Nephron progenitor cell (in vitro differentiated cells): ENCODE measurements at regions not wholly inside any gene's neighbourhood (a gene's known extent, or its start where the extent isn't known, plus 50 kb on each side); places are given as distances from the start of the nearest gene placed in this dataset.

Experiments used
- DNase-seq: peaks from one replicate; pipeline ENCODE4 v3.0.0; 2021
- H3K27ac Mint-ChIP-seq: 2 replicates; pipeline ENCODE4 v1.8.0; 2021; ENCODE audit warnings: mild to moderate bottlenecking, moderate library complexity, mixed read lengths
- H3K27me3 Mint-ChIP-seq: 2 replicates; pipeline ENCODE4 v1.8.0; 2021; ENCODE audit warnings: mild to moderate bottlenecking, low read depth, mixed read lengths; ENCODE audit not compliant: poor library complexity
- H3K36me3 Mint-ChIP-seq: 2 replicates; pipeline ENCODE4 v1.8.0; 2021; ENCODE audit warnings: low read depth, mixed read lengths
- H3K4me1 Mint-ChIP-seq: 2 replicates; pipeline ENCODE4 v1.8.0; 2021; ENCODE audit warnings: mixed read lengths
- H3K4me3 Mint-ChIP-seq: 2 replicates; pipeline ENCODE4 v1.8.0; 2021; ENCODE audit warnings: mild to moderate bottlenecking, moderate library complexity, mixed read lengths
- H3K9me3 Mint-ChIP-seq: 2 replicates; pipeline ENCODE4 v1.8.0; 2021; ENCODE audit warnings: mild to moderate bottlenecking, moderate library complexity, mixed read lengths
- TF ChIP-seq, protein P1 (sequence below): fragments of 200-600 bp; sonication (generic); IDR thresholded peaks from 2 replicates; pipeline ENCODE4 v1.5.0; 2021; ENCODE audit warnings: antibody characterized with exemption

DNA sequence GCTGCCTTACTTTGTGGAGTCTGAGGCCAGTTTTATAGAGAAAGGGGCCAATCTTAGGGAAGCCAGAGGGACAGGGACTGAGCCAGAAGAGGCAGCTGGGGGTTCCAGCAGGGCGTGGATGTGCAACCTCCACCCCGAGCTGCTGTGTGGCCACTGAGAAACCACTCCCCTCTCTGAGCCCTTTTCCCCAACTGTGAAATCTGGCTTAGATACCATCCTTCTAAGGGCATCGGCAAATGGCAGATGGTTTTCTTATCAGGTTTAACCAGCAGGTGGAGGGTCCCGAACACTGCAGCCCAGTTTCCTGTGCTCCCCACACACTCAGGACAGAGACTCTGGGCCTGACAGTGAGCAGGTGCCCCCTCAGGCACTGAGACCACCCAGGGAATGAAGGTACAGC is 55.8 kb upstream of the SLC6A6 start:
- H3K27me3 Mint-ChIP-seq = peaks cover 8% of the 10 kb centered on the region
- H3K4me1 Mint-ChIP-seq = peaks cover 58% of the 10 kb centered on the region
- H3K36me3 Mint-ChIP-seq = no peaks in the 10 kb centered on the region
- H3K4me3 Mint-ChIP-seq = no peak overlapping the region
- peak overlapping the region; percentile 69 for H3K27ac Mint-ChIP-seq
- TF ChIP-seq, protein P1, sequence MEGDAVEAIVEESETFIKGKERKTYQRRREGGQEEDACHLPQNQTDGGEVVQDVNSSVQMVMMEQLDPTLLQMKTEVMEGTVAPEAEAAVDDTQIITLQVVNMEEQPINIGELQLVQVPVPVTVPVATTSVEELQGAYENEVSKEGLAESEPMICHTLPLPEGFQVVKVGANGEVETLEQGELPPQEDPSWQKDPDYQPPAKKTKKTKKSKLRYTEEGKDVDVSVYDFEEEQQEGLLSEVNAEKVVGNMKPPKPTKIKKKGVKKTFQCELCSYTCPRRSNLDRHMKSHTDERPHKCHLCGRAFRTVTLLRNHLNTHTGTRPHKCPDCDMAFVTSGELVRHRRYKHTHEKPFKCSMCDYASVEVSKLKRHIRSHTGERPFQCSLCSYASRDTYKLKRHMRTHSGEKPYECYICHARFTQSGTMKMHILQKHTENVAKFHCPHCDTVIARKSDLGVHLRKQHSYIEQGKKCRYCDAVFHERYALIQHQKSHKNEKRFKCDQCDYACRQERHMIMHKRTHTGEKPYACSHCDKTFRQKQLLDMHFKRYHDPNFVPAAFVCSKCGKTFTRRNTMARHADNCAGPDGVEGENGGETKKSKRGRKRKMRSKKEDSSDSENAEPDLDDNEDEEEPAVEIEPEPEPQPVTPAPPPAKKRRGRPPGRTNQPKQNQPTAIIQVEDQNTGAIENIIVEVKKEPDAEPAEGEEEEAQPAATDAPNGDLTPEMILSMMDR = no peak
- no peak for DNase-seq
- no peaks in the 10 kb centered on the region for H3K9me3 Mint-ChIP-seq

DNA sequence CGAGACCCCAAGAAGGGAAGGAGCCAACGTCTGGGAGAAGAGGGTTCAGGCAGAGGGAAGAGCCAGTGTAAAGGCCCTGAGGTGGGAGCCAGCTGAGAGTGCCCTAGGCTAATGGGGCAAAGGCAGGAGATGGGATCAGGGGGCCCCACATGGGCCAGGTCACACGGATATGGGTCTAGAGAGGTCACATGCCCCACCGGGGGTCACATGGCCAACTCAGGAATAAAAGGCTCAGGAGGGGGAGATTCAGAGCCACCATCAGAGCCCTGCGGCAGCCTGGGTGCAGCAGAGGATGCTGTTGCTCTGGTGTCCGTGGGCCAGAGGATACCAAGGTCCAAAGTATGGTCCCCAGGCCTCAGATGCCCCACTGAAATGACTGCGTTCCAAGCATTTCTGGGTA is 55.3 kb upstream of the SLC6A6 start:
- Mint-ChIP-seq H3K27ac (no peak overlapping the region), H3K4me3 (no peak overlapping the region), H3K4me1 (peaks cover 58% of the 10 kb centered on the region), H3K9me3 (no peaks in the 10 kb centered on the region), H3K27me3 (peaks cover 8% of the 10 kb centered on the region), H3K36me3 (no peaks in the 10 kb centered on the region)
- DNase-seq = no peak
- TF ChIP-seq, protein P1 = no peak

GRCh38 chr3:14351617-14352001 is 50.8 kb upstream of the SLC6A6 start:
- Mint-ChIP-seq H3K27me3 (peaks cover 6% of the 10 kb centered on the region), H3K4me3 (no peak overlapping the region), H3K27ac (peak overlapping the region; percentile 39), H3K9me3 (no peaks in the 10 kb centered on the region), H3K4me1 (peaks cover 37% of the 10 kb centered on the region), H3K36me3 (no peaks in the 10 kb centered on the region)
- DNase-seq = no peak
- TF ChIP-seq, protein P1 = no peak

DNA sequence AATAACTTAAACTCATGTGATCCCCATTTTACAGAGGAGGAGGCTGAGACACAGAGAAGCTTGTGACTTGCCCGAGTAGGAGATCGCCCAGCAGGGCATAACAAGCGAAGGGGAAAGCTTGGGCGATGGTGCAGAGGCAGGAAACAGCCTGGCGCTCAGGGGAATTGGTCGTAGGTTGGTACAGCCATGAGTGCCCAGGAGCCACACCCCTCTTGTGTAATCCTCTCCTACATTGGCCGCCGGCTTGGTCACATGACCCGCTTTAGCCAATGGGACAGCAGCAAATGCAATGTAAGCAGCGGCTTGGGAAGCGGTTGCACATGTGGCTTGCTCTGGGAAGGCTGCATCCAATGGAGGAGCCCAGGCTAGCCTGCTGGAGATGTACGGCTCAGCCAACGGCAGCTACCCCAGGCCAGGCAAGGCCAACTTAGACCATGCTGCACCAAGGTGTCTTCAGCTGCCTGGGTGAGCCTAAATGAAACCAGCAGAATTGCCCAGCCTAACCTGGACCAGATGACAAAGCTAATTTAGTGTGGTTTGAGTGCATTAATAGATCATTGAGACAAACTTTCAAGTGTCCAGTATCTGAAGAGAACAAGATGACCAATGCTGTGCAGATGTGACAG is 50.3 kb upstream of the SLC6A6 start:
- Mint-ChIP-seq H3K27me3 (peaks cover 4% of the 10 kb centered on the region), H3K4me1 (peaks cover 35% of the 10 kb centered on the region), H3K36me3 (no peaks in the 10 kb centered on the region), H3K27ac (peak overlapping the region; percentile 39), H3K4me3 (no peak overlapping the region), H3K9me3 (no peaks in the 10 kb centered on the region)
- DNase-seq = peak; percentile 28
- TF ChIP-seq, protein P1 = no peak
